ENCODE measurements at regions not wholly inside any gene's neighbourhood (a gene's known extent, or its start where the extent isn't known, plus 50 kb on each side); places are given as distances from the start of the nearest gene placed in this dataset.

DNA sequence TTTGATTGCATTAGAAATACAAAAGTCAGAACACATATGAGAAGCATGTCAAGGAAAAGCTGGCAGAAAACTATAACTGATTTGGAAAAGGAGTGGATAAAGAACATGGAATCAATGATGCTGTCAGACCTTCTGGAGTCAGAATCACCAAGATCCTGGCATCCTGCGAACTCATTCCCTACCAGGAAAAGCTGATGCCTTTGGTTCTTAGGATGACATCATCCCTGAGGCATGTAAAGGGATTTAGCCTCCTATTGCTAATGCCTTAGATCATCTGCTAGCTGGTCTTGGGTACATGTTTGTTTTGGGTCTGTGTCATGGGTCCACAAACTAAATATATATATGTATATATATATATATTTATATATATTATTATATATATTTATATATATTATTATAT lies 680.7 kb downstream of the EPHA4 start:
- no peak for DNase-seq
- intact Hi-C loops (cut with DNase I) = no loop called here
- H3K9me3 ChIP-seq = no peaks in the 10 kb centered on the region
- H3K4me1 ChIP-seq (ENCODE audit: insufficient read depth) = no peaks in the 10 kb centered on the region
- no peak overlapping the region for H3K4me3 ChIP-seq
- no peak overlapping the region for H3K27ac ChIP-seq
- WGBS, 3 donors = 37 to 63% (median 56%) methylated on average over 1 of the region's 1 CpG
- H3K36me3 ChIP-seq = no peaks in the 10 kb centered on the region
- TF ChIP-seq, protein P1, sequence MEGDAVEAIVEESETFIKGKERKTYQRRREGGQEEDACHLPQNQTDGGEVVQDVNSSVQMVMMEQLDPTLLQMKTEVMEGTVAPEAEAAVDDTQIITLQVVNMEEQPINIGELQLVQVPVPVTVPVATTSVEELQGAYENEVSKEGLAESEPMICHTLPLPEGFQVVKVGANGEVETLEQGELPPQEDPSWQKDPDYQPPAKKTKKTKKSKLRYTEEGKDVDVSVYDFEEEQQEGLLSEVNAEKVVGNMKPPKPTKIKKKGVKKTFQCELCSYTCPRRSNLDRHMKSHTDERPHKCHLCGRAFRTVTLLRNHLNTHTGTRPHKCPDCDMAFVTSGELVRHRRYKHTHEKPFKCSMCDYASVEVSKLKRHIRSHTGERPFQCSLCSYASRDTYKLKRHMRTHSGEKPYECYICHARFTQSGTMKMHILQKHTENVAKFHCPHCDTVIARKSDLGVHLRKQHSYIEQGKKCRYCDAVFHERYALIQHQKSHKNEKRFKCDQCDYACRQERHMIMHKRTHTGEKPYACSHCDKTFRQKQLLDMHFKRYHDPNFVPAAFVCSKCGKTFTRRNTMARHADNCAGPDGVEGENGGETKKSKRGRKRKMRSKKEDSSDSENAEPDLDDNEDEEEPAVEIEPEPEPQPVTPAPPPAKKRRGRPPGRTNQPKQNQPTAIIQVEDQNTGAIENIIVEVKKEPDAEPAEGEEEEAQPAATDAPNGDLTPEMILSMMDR (IDR thresholded peaks at IDR 0.05) = no peak
- TF ChIP-seq POLR2A (IDR thresholded peaks at IDR 0.05) (no peak), EP300 (IDR thresholded peaks at IDR 0.05) (no peak)
- H3K27me3 ChIP-seq = no peaks in the 10 kb centered on the region

DNA sequence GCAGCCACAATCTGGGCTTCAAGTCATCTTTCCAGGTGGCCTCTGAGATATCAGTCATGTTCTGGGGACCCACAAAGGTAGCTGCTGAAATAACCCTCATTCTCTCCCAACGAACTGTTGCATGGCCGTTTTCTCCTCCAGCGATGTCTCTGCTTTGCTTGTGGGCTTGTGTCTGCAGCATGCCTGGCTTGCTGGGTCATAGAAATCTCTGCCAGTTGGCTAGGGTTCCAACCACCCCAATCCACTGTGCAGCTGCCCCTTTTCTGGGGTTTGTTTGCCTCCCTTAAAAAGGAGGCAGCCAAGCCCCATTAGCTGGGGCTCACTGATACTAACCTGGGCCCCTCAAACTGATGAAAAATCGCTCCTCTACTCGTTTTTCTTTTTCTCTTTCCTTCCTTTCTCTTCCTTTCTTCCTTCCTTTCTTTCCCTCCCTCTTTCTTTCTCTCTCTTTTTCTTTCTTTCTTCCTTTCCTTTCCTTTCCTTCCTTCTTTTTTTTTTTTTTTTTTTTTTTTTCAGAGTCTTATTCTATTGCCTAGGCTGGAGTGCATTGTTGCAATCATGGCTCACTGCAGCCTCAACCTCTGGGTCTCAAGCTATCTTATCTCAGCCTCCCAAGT lies 680.0 kb downstream of the EPHA4 start:
- intact Hi-C loops (cut with DNase I) = no loop called here
- DNase-seq = no peak
- no peaks in the 10 kb centered on the region for H3K9me3 ChIP-seq
- no peaks in the 10 kb centered on the region for H3K4me1 ChIP-seq (ENCODE audit: insufficient read depth)
- H3K27me3 ChIP-seq = no peaks in the 10 kb centered on the region
- H3K27ac ChIP-seq = no peak overlapping the region
- no peaks in the 10 kb centered on the region for H3K36me3 ChIP-seq
- TF ChIP-seq, protein P1 (IDR thresholded peaks at IDR 0.05) = no peak
- TF ChIP-seq EP300 (IDR thresholded peaks at IDR 0.05) (no peak), POLR2A (IDR thresholded peaks at IDR 0.05) (no peak)
- no peak overlapping the region for H3K4me3 ChIP-seq
- 82 to 91% (median 88%) methylated on average over 5 of the region's 5 CpGs for WGBS, 3 donors

GRCh38 chr2:220893411-220893810 lies 678.7 kb downstream of the EPHA4 start:
- no peaks in the 10 kb centered on the region for H3K27me3 ChIP-seq
- intact Hi-C loops (cut with DNase I) = no loop called here
- WGBS, 3 donors = 87 to 90% (median 90%) methylated on average over 2 of the region's 2 CpGs

GRCh38 chr2:220894069-220894468 lies 678.0 kb downstream of the EPHA4 start:
- TF ChIP-seq, protein P1 (IDR thresholded peaks at IDR 0.05) = no peak
- TF ChIP-seq EP300 (IDR thresholded peaks at IDR 0.05) (no peak), POLR2A (IDR thresholded peaks at IDR 0.05) (no peak)
- H3K4me3 ChIP-seq = no peak overlapping the region
- no peaks in the 10 kb centered on the region for H3K9me3 ChIP-seq
- intact Hi-C loops (cut with DNase I) = no loop called here
- WGBS, 3 donors = 55 to 71% (median 55%) methylated on average over 1 of the region's 1 CpG
- no peaks in the 10 kb centered on the region for H3K36me3 ChIP-seq
- no peaks in the 10 kb centered on the region for H3K27me3 ChIP-seq
- H3K27ac ChIP-seq = no peak overlapping the region
- no peaks in the 10 kb centered on the region for H3K4me1 ChIP-seq (ENCODE audit: insufficient read depth)
- DNase-seq = no peak

More at GRCh38 chr2:220893411-220893810, 678.7 kb downstream of the EPHA4 start:
- H3K9me3 ChIP-seq = no peaks in the 10 kb centered on the region
- H3K36me3 ChIP-seq = no peaks in the 10 kb centered on the region
- TF ChIP-seq, protein P1 (IDR thresholded peaks at IDR 0.05) = no peak
- TF ChIP-seq EP300 (IDR thresholded peaks at IDR 0.05) = no peak
- TF ChIP-seq POLR2A (IDR thresholded peaks at IDR 0.05) = no peak
- no peak for DNase-seq
- no peak overlapping the region for H3K4me3 ChIP-seq
- H3K27ac ChIP-seq = no peak overlapping the region
- no peaks in the 10 kb centered on the region for H3K4me1 ChIP-seq (ENCODE audit: insufficient read depth)
